Endothelial cell of umbilical vein (primary cell): ENCODE measurements at regions not wholly inside any gene's neighbourhood (a gene's known extent, or its start where the extent isn't known, plus 50 kb on each side); places are given as distances from the start of the nearest gene placed in this dataset.
"Not testable (repeated sequence)": the region's sequence is repeated elsewhere in the genome, so short reads cannot be mapped to it uniquely, and the experiment has no call there.

Experiments
- POLR2A ChIP-seq: IDR thresholded peaks from 2 replicates; pipeline ENCODE4 v1.6.1; 2012; ENCODE audit warnings: low read depth, mild to moderate bottlenecking, control low read depth, low read length
- TF ChIP-seq, protein P1 (sequence below), 2 donors: IDR thresholded peaks; 1 replicate in 1 of 2; 2 replicates in 1 of 2; pipeline ENCODE4 v1.5.1; 2011; ENCODE audit warnings: low read length in 2 of 2, mild to moderate bottlenecking in 2 of 2, moderate library complexity in 2 of 2, control low read depth in 1 of 2, inconsistent platforms in 1 of 2, low read depth in 1 of 2; ENCODE audit not compliant: insufficient read depth in 1 of 2; ENCODE audit errors: extremely low read depth in 1 of 2
- TF ChIP-seq, protein P2 (sequence below): IDR thresholded peaks from 2 replicates; pipeline ENCODE4 v1.6.1; 2011; ENCODE audit not compliant: insufficient read depth, insufficient read length

DNA sequence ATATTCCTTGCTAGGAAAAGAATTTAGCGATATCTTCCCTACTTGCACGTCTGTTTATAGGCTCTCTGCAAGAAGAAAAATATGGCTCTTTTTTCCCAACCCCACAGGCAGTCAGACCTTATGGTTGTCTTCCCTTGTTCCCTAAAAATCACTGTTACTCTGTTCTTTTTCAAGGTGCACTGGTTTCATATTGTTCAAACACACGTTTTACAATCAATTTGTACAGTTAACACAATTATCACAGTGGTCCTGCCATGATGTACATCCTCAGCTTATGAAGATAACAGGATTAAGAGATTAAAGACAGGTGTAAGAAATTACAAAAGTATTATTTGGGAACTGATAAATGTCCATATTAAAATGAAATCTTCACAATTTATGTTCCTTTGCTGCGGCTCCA, 51.7 kb upstream of the MORC3 start:
- TF ChIP-seq, protein P1, sequence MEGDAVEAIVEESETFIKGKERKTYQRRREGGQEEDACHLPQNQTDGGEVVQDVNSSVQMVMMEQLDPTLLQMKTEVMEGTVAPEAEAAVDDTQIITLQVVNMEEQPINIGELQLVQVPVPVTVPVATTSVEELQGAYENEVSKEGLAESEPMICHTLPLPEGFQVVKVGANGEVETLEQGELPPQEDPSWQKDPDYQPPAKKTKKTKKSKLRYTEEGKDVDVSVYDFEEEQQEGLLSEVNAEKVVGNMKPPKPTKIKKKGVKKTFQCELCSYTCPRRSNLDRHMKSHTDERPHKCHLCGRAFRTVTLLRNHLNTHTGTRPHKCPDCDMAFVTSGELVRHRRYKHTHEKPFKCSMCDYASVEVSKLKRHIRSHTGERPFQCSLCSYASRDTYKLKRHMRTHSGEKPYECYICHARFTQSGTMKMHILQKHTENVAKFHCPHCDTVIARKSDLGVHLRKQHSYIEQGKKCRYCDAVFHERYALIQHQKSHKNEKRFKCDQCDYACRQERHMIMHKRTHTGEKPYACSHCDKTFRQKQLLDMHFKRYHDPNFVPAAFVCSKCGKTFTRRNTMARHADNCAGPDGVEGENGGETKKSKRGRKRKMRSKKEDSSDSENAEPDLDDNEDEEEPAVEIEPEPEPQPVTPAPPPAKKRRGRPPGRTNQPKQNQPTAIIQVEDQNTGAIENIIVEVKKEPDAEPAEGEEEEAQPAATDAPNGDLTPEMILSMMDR (IDR thresholded peaks at IDR 0.05; ENCODE audit: extremely low read depth in 1 of 2, insufficient read depth in 1 of 2, low read depth in 1 of 2, low read length in 2 of 2), result not testable (repeated sequence)
- TF ChIP-seq POLR2A, result not testable (repeated sequence)
- TF ChIP-seq, protein P2, sequence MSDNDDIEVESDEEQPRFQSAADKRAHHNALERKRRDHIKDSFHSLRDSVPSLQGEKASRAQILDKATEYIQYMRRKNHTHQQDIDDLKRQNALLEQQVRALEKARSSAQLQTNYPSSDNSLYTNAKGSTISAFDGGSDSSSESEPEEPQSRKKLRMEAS, result not testable (repeated sequence)
